ENCODE measurements at regions not wholly inside any gene's neighbourhood (a gene's known extent, or its start where the extent isn't known, plus 50 kb on each side); places are given as distances from the start of the nearest gene placed in this dataset.

DNA sequence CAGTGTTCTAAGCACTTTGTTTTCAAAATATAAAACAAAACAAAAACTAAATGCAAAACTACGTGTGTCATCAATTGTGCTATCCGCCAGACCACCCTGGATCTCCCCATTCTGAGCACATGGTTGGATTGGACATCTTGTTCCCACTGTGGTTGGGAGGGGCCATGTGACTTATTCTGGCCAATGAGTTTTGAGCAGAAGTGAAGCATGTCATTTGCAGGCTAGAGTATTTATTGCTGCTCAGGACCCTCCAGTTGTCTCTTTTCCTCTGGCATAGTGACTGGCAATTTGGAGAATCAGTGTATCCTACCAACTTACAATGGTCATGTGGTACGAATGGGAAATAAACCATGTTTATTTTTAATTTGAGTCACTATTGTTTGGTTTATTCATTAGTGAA, 70.2 kb upstream of the ST8SIA2 start:
- TF ChIP-seq, protein P1, sequence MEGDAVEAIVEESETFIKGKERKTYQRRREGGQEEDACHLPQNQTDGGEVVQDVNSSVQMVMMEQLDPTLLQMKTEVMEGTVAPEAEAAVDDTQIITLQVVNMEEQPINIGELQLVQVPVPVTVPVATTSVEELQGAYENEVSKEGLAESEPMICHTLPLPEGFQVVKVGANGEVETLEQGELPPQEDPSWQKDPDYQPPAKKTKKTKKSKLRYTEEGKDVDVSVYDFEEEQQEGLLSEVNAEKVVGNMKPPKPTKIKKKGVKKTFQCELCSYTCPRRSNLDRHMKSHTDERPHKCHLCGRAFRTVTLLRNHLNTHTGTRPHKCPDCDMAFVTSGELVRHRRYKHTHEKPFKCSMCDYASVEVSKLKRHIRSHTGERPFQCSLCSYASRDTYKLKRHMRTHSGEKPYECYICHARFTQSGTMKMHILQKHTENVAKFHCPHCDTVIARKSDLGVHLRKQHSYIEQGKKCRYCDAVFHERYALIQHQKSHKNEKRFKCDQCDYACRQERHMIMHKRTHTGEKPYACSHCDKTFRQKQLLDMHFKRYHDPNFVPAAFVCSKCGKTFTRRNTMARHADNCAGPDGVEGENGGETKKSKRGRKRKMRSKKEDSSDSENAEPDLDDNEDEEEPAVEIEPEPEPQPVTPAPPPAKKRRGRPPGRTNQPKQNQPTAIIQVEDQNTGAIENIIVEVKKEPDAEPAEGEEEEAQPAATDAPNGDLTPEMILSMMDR (conservative IDR thresholded peaks at IDR 0.05), result no peak
- TF ChIP-seq ZFX (IDR thresholded peaks at IDR 0.05), result no peak
